SW480 (cell line): ENCODE measurements at regions not wholly inside any gene's neighbourhood (a gene's known extent, or its start where the extent isn't known, plus 50 kb on each side); places are given as distances from the start of the nearest gene placed in this dataset.

ENCODE experiments used
- DNase-seq: peaks from one replicate; pipeline ENCODE4 v3.0.0-alpha.2; 2016; ENCODE audit warnings: low spot score

- DNase-seq = no peak
These were observed 139.5 kb upstream of the PRDM9 start for GRCh38 chr5:23367874-23368273.

- no peak for DNase-seq
These were observed 154.1 kb upstream of the PRDM9 start for GRCh38 chr5:23353286-23353685.

- peak; percentile 23 for DNase-seq
These were observed 155.0 kb upstream of the PRDM9 start for GRCh38 chr5:23352446-23352845.

GRCh38 chr5:23343121-23343520 lies 164.3 kb upstream of the PRDM9 start:
- no peak for DNase-seq

GRCh38 chr5:23332650-23333251 lies 174.7 kb upstream of the PRDM9 start:
- DNase-seq = peak; percentile 9

GRCh38 chr5:23330726-23331125 lies 176.7 kb upstream of the PRDM9 start:
- DNase-seq = no peak

- no peak for DNase-seq
These were observed 187.5 kb upstream of the PRDM9 start for GRCh38 chr5:23319901-23320300.

GRCh38 chr5:23318960-23319359 lies 188.4 kb upstream of the PRDM9 start:
- no peak for DNase-seq

GRCh38 chr5:23318166-23318565 lies 189.2 kb upstream of the PRDM9 start:
- DNase-seq = no peak

- DNase-seq = no peak
These were observed 191.3 kb upstream of the PRDM9 start for GRCh38 chr5:23316060-23316591.

GRCh38 chr5:23314827-23315226 lies 192.6 kb upstream of the PRDM9 start:
- no peak for DNase-seq

GRCh38 chr5:23305055-23305454 lies 202.4 kb upstream of the PRDM9 start:
- DNase-seq = no peak

GRCh38 chr5:23303836-23304235 lies 203.6 kb upstream of the PRDM9 start:
- DNase-seq = no peak

- no peak for DNase-seq
These were observed 204.0 kb upstream of the PRDM9 start for GRCh38 chr5:23303435-23303834.

- DNase-seq = peak; percentile 8
These were observed 205.0 kb upstream of the PRDM9 start for GRCh38 chr5:23302438-23302837.

GRCh38 chr5:23289162-23289561 lies 218.2 kb upstream of the PRDM9 start:
- no peak for DNase-seq

GRCh38 chr5:23284656-23285055 lies 222.8 kb upstream of the PRDM9 start:
- DNase-seq = no peak

- no peak for DNase-seq
These were observed 233.2 kb upstream of the PRDM9 start for GRCh38 chr5:23274171-23274570.

GRCh38 chr5:23269981-23270380 lies 237.4 kb upstream of the PRDM9 start:
- DNase-seq = no peak

GRCh38 chr5:23268136-23268535 lies 239.3 kb upstream of the PRDM9 start:
- no peak for DNase-seq

- no peak for DNase-seq
These were observed 246.8 kb upstream of the PRDM9 start for GRCh38 chr5:23260621-23261020.

GRCh38 chr5:23257656-23258055 lies 249.8 kb upstream of the PRDM9 start:
- DNase-seq = no peak

- no peak for DNase-seq
These were observed 253.7 kb upstream of the PRDM9 start for GRCh38 chr5:23253621-23254198.

- no peak for DNase-seq
These were observed 264.5 kb upstream of the PRDM9 start for GRCh38 chr5:23242891-23243290.
